SK-N-SH (cell line): ENCODE measurements at regions not wholly inside any gene's neighbourhood (a gene's known extent, or its start where the extent isn't known, plus 50 kb on each side); places are given as distances from the start of the nearest gene placed in this dataset.

ENCODE experiments used
- CTCF ChIA-PET: fragments of 300-600, 350-600 bp; formaldehyde crosslinking; extraction: SDS; loops from one replicate; lab custom pipeline; 2021; lab: Yijun Ruan, JAX
- POLR2A ChIA-PET: fragments of 350-600 bp; sonication (Branson Sonifier 250); formaldehyde crosslinking; extraction: SDS; loops from one replicate; lab custom pipeline; 2020; ENCODE audit warnings: antibody characterized with exemption, inconsistent platforms; lab: Yijun Ruan, JAX
- DNase-seq: peaks from one replicate; pipeline ENCODE4 v3.0.0; 2012
- H2AFZ ChIP-seq: fragments of 200-600 bp; sonication (generic); 2 replicates; pipeline ENCODE4 v1.8.1; 2016; ENCODE audit warnings: antibody characterized with exemption, mild to moderate bottlenecking, low read depth
- H3F3A ChIP-seq: fragments of 200-600 bp; sonication (generic); replicated peaks from 2 replicates; pipeline ENCODE3; 2016; ENCODE audit warnings: antibody characterized with exemption, mild to moderate bottlenecking; ENCODE audit not compliant: insufficient read depth
- H3K27ac ChIP-seq, 2 experiments: fragments of 200-500 bp in 1 of 2; fragments of 200-600 bp in 1 of 2; sonication (Bioruptor generic) in 1 of 2; sonication (generic), shearing (Covaris generic) in 1 of 2; 2 replicates each; pipeline versions ENCODE4 v1.5.1 to v1.6.1; 2014 to 2016; ENCODE audit warnings: low read depth in 2 of 2, inconsistent platforms in 1 of 2, low read length in 1 of 2, mild to moderate bottlenecking in 1 of 2, mixed read lengths in 1 of 2
- H3K27me3 ChIP-seq: fragments of 200-600 bp; sonication (generic), shearing (Covaris generic); 2 replicates; pipeline ENCODE4 v1.6.1; 2016; ENCODE audit warnings: mixed run types; ENCODE audit not compliant: insufficient read depth
- H3K36me3 ChIP-seq, 2 experiments: fragments of 200-500 bp in 1 of 2; fragments of 200-600 bp in 1 of 2; sonication (Bioruptor generic) in 1 of 2; sonication (generic) in 1 of 2; replicated peaks in 1 of 2; 2 replicates each; pipeline versions ENCODE3 to v1.5.1; 2014 to 2016; ENCODE audit warnings: low read length in 1 of 2, mild to moderate bottlenecking in 1 of 2; ENCODE audit not compliant: insufficient read depth in 2 of 2, control insufficient read depth in 1 of 2
- H3K4me1 ChIP-seq, 2 experiments: fragments of 200-500 bp in 1 of 2; fragments of 200-600 bp in 1 of 2; sonication (Bioruptor generic) in 1 of 2; sonication (generic), shearing (Covaris generic) in 1 of 2; 2 replicates each; pipeline versions ENCODE4 v1.5.1 to v1.6.1; 2014 to 2016; ENCODE audit warnings: low read depth in 1 of 2, low read length in 1 of 2, mixed run types in 1 of 2; ENCODE audit not compliant: insufficient read depth in 2 of 2, control insufficient read depth in 1 of 2
- H3K4me2 ChIP-seq: fragments of 200-600 bp; sonication (generic), shearing (Covaris generic); 2 replicates; pipeline ENCODE4 v1.6.1; 2017; ENCODE audit warnings: mixed run types
- H3K4me3 ChIP-seq, 2 experiments: fragments of 200-500 bp in 1 of 2; fragments of 200-600 bp in 1 of 2; sonication (Bioruptor generic) in 1 of 2; sonication (generic), shearing (Covaris generic) in 1 of 2; 2 replicates each; pipeline versions ENCODE4 v1.5.1 to v1.8.1; 2014 to 2016; ENCODE audit warnings: low read depth in 2 of 2, inconsistent platforms in 1 of 2, low read length in 1 of 2, mild to moderate bottlenecking in 1 of 2, mixed read lengths in 1 of 2, moderate library complexity in 1 of 2
- H3K79me2 ChIP-seq: fragments of 200-600 bp; sonication (generic); 2 replicates; pipeline ENCODE4 v1.8.1; 2017; ENCODE audit warnings: mild to moderate bottlenecking; ENCODE audit not compliant: insufficient read depth
- H3K9ac ChIP-seq: fragments of 200-600 bp; sonication (generic); 2 replicates; pipeline ENCODE4 v1.6.1; 2017; ENCODE audit warnings: mixed run types
- H3K9me2 ChIP-seq: fragments of 200-600 bp; sonication (generic); 2 replicates; pipeline ENCODE4 v1.6.1; 2017; ENCODE audit warnings: mixed run types
- H3K9me3 ChIP-seq: fragments of 200-600 bp; sonication (generic); 2 replicates; pipeline ENCODE4 v1.6.1; 2017; ENCODE audit warnings: mixed run types, mild to moderate bottlenecking, moderate library complexity
- H4K20me1 ChIP-seq: fragments of 200-600 bp; sonication (generic); 2 replicates; pipeline ENCODE4 v1.6.1; 2017; ENCODE audit warnings: mild to moderate bottlenecking, mixed run types; ENCODE audit not compliant: insufficient read depth
- CTCF ChIP-seq: fragments of 200-600 bp; sonication (generic); IDR thresholded peaks from 2 replicates; pipeline ENCODE4 v1.6.1; 2017; ENCODE audit warnings: antibody characterized with exemption, mild to moderate bottlenecking, moderate library complexity
- ELF1 ChIP-seq: IDR thresholded peaks from 2 replicates; pipeline ENCODE4 v1.4.0; 2012
- EP300 ChIP-seq, 2 experiments: IDR thresholded peaks; 2 replicates each; pipeline versions ENCODE4 v1.4.0 to v1.6.1; 2012; ENCODE audit warnings: borderline replicate concordance in 1 of 2, low read depth in 1 of 2, low read length in 1 of 2
- EZH2phosphoT487 ChIP-seq: fragments of 200-600 bp; sonication (generic); IDR thresholded peaks from 2 replicates; pipeline ENCODE4 v1.6.1; 2017; ENCODE audit warnings: low read depth, mixed run types, mild to moderate bottlenecking, antibody characterized with exemption, moderate library complexity, borderline replicate concordance
- FOXM1 ChIP-seq: IDR thresholded peaks from 2 replicates; pipeline ENCODE4 v1.4.0; 2012; ENCODE audit warnings: low read depth, mild to moderate bottlenecking
- GABPA ChIP-seq: IDR thresholded peaks from 2 replicates; pipeline ENCODE4 v1.4.0; 2012; ENCODE audit warnings: low read depth, mild to moderate bottlenecking
- MAX ChIP-seq: IDR thresholded peaks from 2 replicates; pipeline ENCODE4 v1.4.0; 2012; ENCODE audit warnings: low read depth
- PBX3 ChIP-seq: IDR thresholded peaks from 2 replicates; pipeline ENCODE4; 2012
- POLR2AphosphoS5 ChIP-seq: IDR thresholded peaks from 2 replicates; pipeline ENCODE4 v1.6.1; 2012; ENCODE audit warnings: low read depth, low read length
- RAD21 ChIP-seq: IDR thresholded peaks from 2 replicates; pipeline ENCODE4 v1.6.1; 2012; ENCODE audit warnings: mild to moderate bottlenecking, low read length
- RCOR1 ChIP-seq: fragments of 150-350 bp; IDR thresholded peaks from 2 replicates; pipeline ENCODE4 v1.6.1; 2017; ENCODE audit warnings: antibody characterized with exemption, low read length
- REST ChIP-seq: IDR thresholded peaks from 2 replicates; pipeline ENCODE4 v1.6.1; 2012; ENCODE audit warnings: mild to moderate bottlenecking, low read depth, low read length, moderate library complexity
- RFX5 ChIP-seq: IDR thresholded peaks from 2 replicates; pipeline ENCODE4 v1.6.1; 2012; ENCODE audit warnings: mild to moderate bottlenecking, improper control_type of control experiment, low read length
- RXRA ChIP-seq: IDR thresholded peaks from 2 replicates; pipeline ENCODE4 v1.4.0; 2012; ENCODE audit warnings: low read depth, mild to moderate bottlenecking, borderline replicate concordance
- SIN3A ChIP-seq: IDR thresholded peaks from 2 replicates; pipeline ENCODE4 v1.6.1; 2012; ENCODE audit warnings: low read depth, mild to moderate bottlenecking, low read length, moderate library complexity, borderline replicate concordance
- SMC3 ChIP-seq: IDR thresholded peaks from 2 replicates; pipeline ENCODE4 v1.6.1; 2012; ENCODE audit warnings: low read depth, low read length, improper control_type of control experiment
- USF1 ChIP-seq: IDR thresholded peaks from 2 replicates; pipeline ENCODE4 v1.4.0; 2012; ENCODE audit warnings: low read depth, borderline replicate concordance
- ZBTB33 ChIP-seq: IDR thresholded peaks from 2 replicates; pipeline ENCODE4 v1.4.0; 2012; ENCODE audit warnings: low read depth, borderline replicate concordance
- WGBS: methylation state at CpG from one replicate; pipeline ENCODE4 v1.1.6; 2017; ENCODE audit warnings: low lambda C conversion rate; 5-methylcytosine and 5-hydroxymethylcytosine counted together

GRCh38 chr6:1503811-1504210, 105.9 kb upstream of the FOXC1 start:
- Histone ChIP-seq H3K27ac (no peak overlapping the region), H3K36me3 (no peaks in the 10 kb centered on the region), H2AFZ (no peak overlapping the region), H3K4me2 (no peak overlapping the region), H3K4me1 (no peaks in the 10 kb centered on the region), H3K27me3 (peaks cover 71% of the 10 kb centered on the region), H3K4me3 (no peak overlapping the region), H3K9me3 (no peaks in the 10 kb centered on the region), H4K20me1 (no peaks in the 10 kb centered on the region), H3K79me2 (no peaks in the 10 kb centered on the region), H3K9me2 (no peaks in the 10 kb centered on the region), H3F3A (no peaks in the 10 kb centered on the region), H3K9ac (no peak overlapping the region)
- TF ChIP-seq USF1 = no peak
- no peak for TF ChIP-seq REST
- POLR2A ChIA-PET = no interaction called here
- no peak for DNase-seq
- CTCF ChIA-PET = no interaction called here
- WGBS = 2% methylated on average over 3 of the region's 3 CpGs

- H3K27ac ChIP-seq = no peak overlapping the region
- H4K20me1 ChIP-seq = no peaks in the 10 kb centered on the region
- H3K9ac ChIP-seq = no peak overlapping the region
- no peak for DNase-seq
- H3F3A ChIP-seq = no peaks in the 10 kb centered on the region
- no peaks in the 10 kb centered on the region for H3K9me3 ChIP-seq
- TF ChIP-seq POLR2AphosphoS5 = no peak
- TF ChIP-seq FOXM1 = no peak
- TF ChIP-seq MAX = no peak
- TF ChIP-seq SIN3A = no peak
- no peak for TF ChIP-seq RAD21
- TF ChIP-seq ZBTB33 = no peak
- TF ChIP-seq EZH2phosphoT487 = no peak
- TF ChIP-seq ELF1 = no peak
- no peak for TF ChIP-seq CTCF
- TF ChIP-seq PBX3 = no peak
- no peak for TF ChIP-seq RCOR1
- no peak for TF ChIP-seq RFX5
- TF ChIP-seq EP300 (IDR thresholded peaks at IDR 0.05; ENCODE audit: borderline replicate concordance in 1 of 2, low read depth in 1 of 2, low read length in 1 of 2) = no peak
- TF ChIP-seq SMC3 = no peak
- TF ChIP-seq RXRA = no peak
- no peak for TF ChIP-seq GABPA
- peaks cover 71% of the 10 kb centered on the region for H3K27me3 ChIP-seq
- no peaks in the 10 kb centered on the region for H3K4me1 ChIP-seq
- H3K4me2 ChIP-seq = no peak overlapping the region
- WGBS = 13% methylated on average over 9 of the region's 10 CpGs
- ChIA-PET POLR2A (no interaction called here), CTCF (no interaction called here)
- no peak overlapping the region for H2AFZ ChIP-seq
- no peaks in the 10 kb centered on the region for H3K36me3 ChIP-seq
- H3K9me2 ChIP-seq = no peaks in the 10 kb centered on the region
- no peaks in the 10 kb centered on the region for H3K79me2 ChIP-seq
- no peak overlapping the region for H3K4me3 ChIP-seq
Measured at GRCh38 chr6:1504465-1504864, 105.2 kb upstream of the FOXC1 start.
